DOHH2 (cell line): ENCODE measurements at regions not wholly inside any gene's neighbourhood (a gene's known extent, or its start where the extent isn't known, plus 50 kb on each side); places are given as distances from the start of the nearest gene placed in this dataset.

Experiments used
- H3F3A ChIP-seq: fragments of 200-600 bp; sonication (generic), shearing (Covaris generic); 2 replicates; pipeline ENCODE4 v1.6.0; 2016; ENCODE audit warnings: antibody characterized with exemption, mild to moderate bottlenecking; ENCODE audit not compliant: control insufficient read depth, insufficient read depth
- H3K27ac ChIP-seq: fragments of 200-600 bp; sonication (generic); 2 replicates; pipeline ENCODE4 v1.5.1; 2014; ENCODE audit warnings: low read depth, mild to moderate bottlenecking, low read length, moderate library complexity
- H3K27me3 ChIP-seq: fragments of 200-600 bp; sonication (generic); 2 replicates; pipeline ENCODE4 v1.6.1; 2014; ENCODE audit warnings: mild to moderate bottlenecking, low read length, mixed read lengths; ENCODE audit not compliant: control insufficient read depth
- H3K36me3 ChIP-seq: fragments of 200-600 bp; sonication (generic); 2 replicates; pipeline ENCODE4 v1.6.1; 2014; ENCODE audit warnings: mild to moderate bottlenecking, low read length, moderate library complexity, mixed read lengths; ENCODE audit not compliant: control insufficient read depth
- H3K4me1 ChIP-seq: fragments of 200-600 bp; sonication (generic); 2 replicates; pipeline ENCODE4 v1.6.1; 2014; ENCODE audit warnings: mild to moderate bottlenecking, low read length, mixed read lengths; ENCODE audit not compliant: control insufficient read depth
- H3K4me2 ChIP-seq: fragments of 200-600 bp; sonication (generic); 2 replicates; pipeline ENCODE4 v1.6.0; 2014; ENCODE audit warnings: mild to moderate bottlenecking, low read length, moderate library complexity
- H3K4me3 ChIP-seq: fragments of 200-600 bp; sonication (generic); 2 replicates; pipeline ENCODE4 v1.5.1; 2014; ENCODE audit warnings: mild to moderate bottlenecking, low read length, mixed read lengths
- H3K79me2 ChIP-seq: fragments of 200-600 bp; sonication (generic); 2 replicates; pipeline ENCODE4 v1.6.1; 2014; ENCODE audit warnings: mild to moderate bottlenecking, low read length, mixed read lengths; ENCODE audit not compliant: control insufficient read depth
- H3K9me2 ChIP-seq: fragments of 200-600 bp; sonication (generic); replicated peaks from 2 replicates; pipeline ENCODE4 v1.6.1; 2014; ENCODE audit warnings: mild to moderate bottlenecking, low read length, mixed read lengths; ENCODE audit not compliant: control insufficient read depth
- H3K9me3 ChIP-seq: fragments of 200-600 bp; sonication (generic); 2 replicates; pipeline ENCODE4 v1.6.1; 2014; ENCODE audit warnings: antibody characterized with exemption, low read length, mixed read lengths; ENCODE audit not compliant: control insufficient read depth, insufficient read depth
- H4K20me1 ChIP-seq: fragments of 200-600 bp; sonication (generic); 2 replicates; pipeline ENCODE4 v1.6.0; 2014; ENCODE audit warnings: low read depth, mild to moderate bottlenecking, antibody characterized with exemption, low read length, moderate library complexity; ENCODE audit not compliant: control insufficient read depth, insufficient read depth
- EZH2phosphoT487 ChIP-seq: fragments of 200-600 bp; sonication (generic); IDR thresholded peaks from 2 replicates; pipeline ENCODE4 v1.6.1; 2017; ENCODE audit warnings: borderline replicate concordance, mild to moderate bottlenecking, antibody characterized with exemption, low read length, moderate library complexity, mixed read lengths
- TF ChIP-seq, protein P1 (sequence below): fragments of 200-600 bp; sonication (generic); IDR thresholded peaks from one replicate; pipeline ENCODE4 v1.5.1; 2014; ENCODE audit warnings: antibody characterized with exemption, mild to moderate bottlenecking, low read depth, low read length; ENCODE audit not compliant: poor library complexity, severe bottlenecking

DNA sequence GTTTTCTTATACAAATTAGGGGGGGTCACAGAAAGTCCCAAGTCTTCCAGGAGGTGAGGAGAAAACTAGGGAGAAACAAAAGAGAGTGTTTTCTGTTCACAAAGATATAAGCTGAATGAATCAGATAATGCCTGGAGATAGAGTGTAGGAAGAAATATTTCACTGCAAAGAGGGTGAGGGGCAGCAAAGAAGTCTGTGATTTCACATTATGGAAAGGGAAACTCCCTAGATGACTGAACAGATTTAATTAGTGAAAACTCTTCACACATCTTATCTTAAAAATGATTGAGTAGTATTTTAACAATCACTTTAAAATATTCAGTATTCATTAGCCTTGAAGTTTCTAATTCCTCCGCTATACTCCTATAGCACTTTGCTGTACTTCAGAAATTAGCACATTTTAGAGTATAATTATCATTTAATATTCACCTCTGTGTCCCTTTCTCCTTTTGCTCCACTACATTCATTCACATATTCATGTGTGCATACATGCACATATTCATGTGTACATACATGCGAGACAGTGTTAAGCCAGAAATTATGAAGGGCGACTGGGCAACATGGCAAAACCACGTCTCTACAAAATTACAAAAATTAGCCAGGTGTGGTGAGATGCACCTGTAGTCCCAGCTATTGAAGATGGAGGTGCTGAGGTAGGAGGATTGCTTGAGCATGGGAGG lies 332.2 kb downstream of the HTR1A start:
- Histone ChIP-seq H3K9me3 (no peaks in the 10 kb centered on the region), H3K4me3 (no peak overlapping the region), H3K4me2 (no peak overlapping the region), H3K27ac (no peak overlapping the region), H3K27me3 (no peaks in the 10 kb centered on the region), H3K79me2 (no peaks in the 10 kb centered on the region), H3K4me1 (no peaks in the 10 kb centered on the region), H3F3A (no peaks in the 10 kb centered on the region), H3K9me2 (no peaks in the 10 kb centered on the region), H4K20me1 (no peaks in the 10 kb centered on the region), H3K36me3 (no peaks in the 10 kb centered on the region)
- no peak for TF ChIP-seq EZH2phosphoT487

DNA sequence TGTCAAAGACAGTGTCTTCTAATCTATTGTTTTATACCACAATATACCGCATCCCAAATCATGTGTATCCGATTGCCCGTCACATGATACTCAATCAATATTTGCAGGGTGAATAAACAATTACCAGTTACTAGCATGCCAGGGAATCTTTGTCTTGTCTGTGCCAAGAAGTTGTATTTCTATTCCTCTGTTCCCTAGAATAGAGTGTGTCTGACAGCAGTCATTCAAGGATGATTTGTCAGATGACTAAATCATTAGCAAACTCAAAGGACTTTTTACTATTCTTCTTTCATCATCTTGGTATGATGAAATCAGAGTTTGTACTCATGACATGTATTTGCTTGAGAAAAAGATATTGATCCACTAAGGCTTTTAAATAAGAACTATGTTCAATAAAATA lies 348.8 kb downstream of the HTR1A start:
- Histone ChIP-seq H3K4me2 (no peak overlapping the region), H3K27me3 (no peaks in the 10 kb centered on the region), H3F3A (no peaks in the 10 kb centered on the region), H3K36me3 (no peaks in the 10 kb centered on the region), H3K4me3 (no peak overlapping the region), H3K27ac (no peak overlapping the region), H3K79me2 (no peaks in the 10 kb centered on the region), H3K9me2 (no peaks in the 10 kb centered on the region), H3K9me3 (no peaks in the 10 kb centered on the region), H3K4me1 (no peaks in the 10 kb centered on the region), H4K20me1 (no peaks in the 10 kb centered on the region)
- TF ChIP-seq, protein P1, sequence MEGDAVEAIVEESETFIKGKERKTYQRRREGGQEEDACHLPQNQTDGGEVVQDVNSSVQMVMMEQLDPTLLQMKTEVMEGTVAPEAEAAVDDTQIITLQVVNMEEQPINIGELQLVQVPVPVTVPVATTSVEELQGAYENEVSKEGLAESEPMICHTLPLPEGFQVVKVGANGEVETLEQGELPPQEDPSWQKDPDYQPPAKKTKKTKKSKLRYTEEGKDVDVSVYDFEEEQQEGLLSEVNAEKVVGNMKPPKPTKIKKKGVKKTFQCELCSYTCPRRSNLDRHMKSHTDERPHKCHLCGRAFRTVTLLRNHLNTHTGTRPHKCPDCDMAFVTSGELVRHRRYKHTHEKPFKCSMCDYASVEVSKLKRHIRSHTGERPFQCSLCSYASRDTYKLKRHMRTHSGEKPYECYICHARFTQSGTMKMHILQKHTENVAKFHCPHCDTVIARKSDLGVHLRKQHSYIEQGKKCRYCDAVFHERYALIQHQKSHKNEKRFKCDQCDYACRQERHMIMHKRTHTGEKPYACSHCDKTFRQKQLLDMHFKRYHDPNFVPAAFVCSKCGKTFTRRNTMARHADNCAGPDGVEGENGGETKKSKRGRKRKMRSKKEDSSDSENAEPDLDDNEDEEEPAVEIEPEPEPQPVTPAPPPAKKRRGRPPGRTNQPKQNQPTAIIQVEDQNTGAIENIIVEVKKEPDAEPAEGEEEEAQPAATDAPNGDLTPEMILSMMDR: no peak
- no peak for TF ChIP-seq EZH2phosphoT487

DNA sequence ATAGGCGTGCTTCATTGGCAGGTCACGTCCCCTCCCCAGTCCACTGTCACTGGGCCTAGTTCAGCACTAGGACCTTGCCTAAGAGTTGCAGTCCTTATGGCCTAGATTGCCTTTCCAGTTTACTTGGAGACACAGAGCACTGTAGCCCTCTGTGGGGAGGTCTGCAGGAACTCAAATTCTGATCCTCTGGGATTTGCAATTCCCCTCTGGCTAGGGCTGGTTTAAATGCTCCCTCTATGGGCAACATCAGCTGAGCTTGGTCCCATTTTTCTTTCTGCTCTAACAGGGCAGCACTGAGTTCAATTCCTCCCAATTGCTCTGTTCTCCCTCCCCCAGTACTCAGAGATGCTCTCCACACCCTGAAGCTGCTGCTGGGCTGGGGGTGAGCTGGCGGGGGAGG lies 358.2 kb downstream of the HTR1A start:
- Histone ChIP-seq H3K79me2 (no peaks in the 10 kb centered on the region), H3K4me3 (no peak overlapping the region)
- TF ChIP-seq, protein P1: no peak
- TF ChIP-seq EZH2phosphoT487: no peak

DNA sequence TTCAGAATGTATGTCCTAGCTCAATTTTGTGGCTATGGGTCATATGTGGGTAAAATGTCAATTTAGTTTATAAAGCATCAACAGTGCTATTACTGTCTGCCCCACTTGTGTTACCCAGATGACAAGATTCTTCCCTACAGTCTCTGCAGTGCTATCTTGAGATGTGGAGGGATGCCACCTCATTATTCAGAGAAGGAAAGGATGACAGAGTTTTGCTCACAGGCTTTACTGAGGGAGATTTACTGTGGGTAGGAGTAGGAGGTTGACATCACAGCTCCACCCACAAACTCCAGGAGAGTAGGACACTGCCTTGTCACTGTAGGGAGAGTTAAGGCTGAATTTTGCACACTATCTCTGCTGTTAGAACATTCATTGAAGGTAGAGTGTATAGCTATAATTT lies 359.3 kb downstream of the HTR1A start:
- Histone ChIP-seq H3K36me3 (no peaks in the 10 kb centered on the region), H4K20me1 (no peaks in the 10 kb centered on the region), H3K27me3 (no peaks in the 10 kb centered on the region), H3K9me3 (no peaks in the 10 kb centered on the region), H3F3A (no peaks in the 10 kb centered on the region), H3K4me3 (no peak overlapping the region), H3K4me1 (no peaks in the 10 kb centered on the region), H3K79me2 (no peaks in the 10 kb centered on the region), H3K27ac (no peak overlapping the region), H3K4me2 (no peak overlapping the region), H3K9me2 (no peaks in the 10 kb centered on the region)
- TF ChIP-seq, protein P1: no peak
- TF ChIP-seq EZH2phosphoT487: no peak

More for the DNA sequence above, 358.2 kb downstream of the HTR1A start:
- no peaks in the 10 kb centered on the region for H3F3A ChIP-seq
- no peak overlapping the region for H3K4me2 ChIP-seq
- no peaks in the 10 kb centered on the region for H4K20me1 ChIP-seq
- no peaks in the 10 kb centered on the region for H3K36me3 ChIP-seq
- no peak overlapping the region for H3K27ac ChIP-seq
- no peaks in the 10 kb centered on the region for H3K27me3 ChIP-seq
- H3K9me2 ChIP-seq: no peaks in the 10 kb centered on the region
- H3K9me3 ChIP-seq: no peaks in the 10 kb centered on the region
- H3K4me1 ChIP-seq: no peaks in the 10 kb centered on the region
